Neural cell (in vitro differentiated cells): ENCODE measurements at regions not wholly inside any gene's neighbourhood (a gene's known extent, or its start where the extent isn't known, plus 50 kb on each side); places are given as distances from the start of the nearest gene placed in this dataset.

Experiments
- H2AFZ ChIP-seq: fragments of 200-600, 300-800 bp; sonication (generic), shearing (Covaris generic); 2 replicates; pipeline ENCODE4 v1.6.0; 2014; ENCODE audit warnings: low read depth, mild to moderate bottlenecking, antibody characterized with exemption, low read length, moderate library complexity
- H3F3A ChIP-seq: fragments of 200-600 bp; shearing (Covaris generic); 2 replicates; pipeline ENCODE4 v1.6.1; 2016; ENCODE audit warnings: mild to moderate bottlenecking, moderate library complexity, mixed read lengths, antibody characterized with exemption, low read length; ENCODE audit not compliant: insufficient read depth, poor library complexity, severe bottlenecking
- H3K27ac ChIP-seq: fragments of 200-600, 300-800 bp; sonication (generic), shearing (Covaris generic); 2 replicates; pipeline ENCODE4 v1.5.1; 2014; ENCODE audit warnings: mild to moderate bottlenecking, low read length, moderate library complexity
- H3K27me3 ChIP-seq: fragments of 300-800, 200-600 bp; sonication (generic), shearing (Covaris generic); 2 replicates; pipeline ENCODE4 v1.6.0; 2014; ENCODE audit warnings: mild to moderate bottlenecking, low read depth, low read length, moderate library complexity; ENCODE audit not compliant: insufficient read depth
- H3K36me3 ChIP-seq: fragments of 300-800, 200-600 bp; sonication (generic), shearing (Covaris generic); 2 replicates; pipeline ENCODE4 v1.5.1; 2014; ENCODE audit warnings: mild to moderate bottlenecking, antibody characterized with exemption, low read length, moderate library complexity; ENCODE audit not compliant: insufficient read depth
- H3K4me2 ChIP-seq: fragments of 300-800, 200-600 bp; sonication (generic), shearing (Covaris generic); 2 replicates; pipeline ENCODE4 v1.6.0; 2014; ENCODE audit warnings: mild to moderate bottlenecking, low read length
- H3K4me3 ChIP-seq: fragments of 300-800, 200-600 bp; sonication (generic), shearing (Covaris generic); 2 replicates; pipeline ENCODE4 v1.5.1; 2014; ENCODE audit warnings: mild to moderate bottlenecking, low read length, moderate library complexity
- H3K79me2 ChIP-seq: fragments of 200-600 bp; shearing (Covaris generic); replicated peaks from 2 replicates; pipeline ENCODE4 v1.6.0; 2014; ENCODE audit warnings: mild to moderate bottlenecking, low read length, moderate library complexity; ENCODE audit not compliant: insufficient read depth
- H3K9ac ChIP-seq: fragments of 300-800, 200-600 bp; sonication (generic), shearing (Covaris generic); 2 replicates; pipeline ENCODE4 v1.6.1; 2016; ENCODE audit warnings: mild to moderate bottlenecking, low read length, mixed read lengths
- H3K9me2 ChIP-seq: fragments of 200-600 bp; shearing (Covaris generic); 2 replicates; pipeline ENCODE4 v1.6.1; 2016; ENCODE audit warnings: mild to moderate bottlenecking, low read length, mixed read lengths; ENCODE audit not compliant: insufficient read depth
- H3K9me3 ChIP-seq: fragments of 200-600, 300-800 bp; sonication (generic), shearing (Covaris generic); 2 replicates; pipeline ENCODE4 v1.6.1; 2016; ENCODE audit warnings: mild to moderate bottlenecking, mixed run types, low read length, moderate library complexity, mixed read lengths
- H4K20me1 ChIP-seq: fragments of 200-600 bp; shearing (Covaris generic); 2 replicates; pipeline ENCODE4 v1.6.1; 2016; ENCODE audit warnings: mild to moderate bottlenecking, mixed run types; ENCODE audit not compliant: insufficient read depth
- CTCF ChIP-seq: fragments of 450-650 bp; IDR thresholded peaks from 2 replicates; pipeline ENCODE4 v1.5.1; 2014; ENCODE audit warnings: antibody characterized with exemption, mild to moderate bottlenecking, moderate library complexity; ENCODE audit not compliant: poor library complexity, severe bottlenecking
- EP300 ChIP-seq: fragments of 450-650 bp; conservative IDR thresholded peaks from 2 replicates; pipeline ENCODE4 v1.6.1; 2014; ENCODE audit warnings: antibody characterized with exemption, mild to moderate bottlenecking, moderate library complexity; ENCODE audit not compliant: poor library complexity, severe bottlenecking
- EZH2 ChIP-seq: fragments of 200-600, 300-800 bp; shearing (Covaris generic), sonication (generic); IDR thresholded peaks from 2 replicates; pipeline ENCODE4 v1.6.1; 2014; ENCODE audit warnings: antibody characterized with exemption, low read length, borderline replicate concordance, mild to moderate bottlenecking; ENCODE audit not compliant: insufficient read depth, poor library complexity, severe bottlenecking
- MXI1 ChIP-seq: fragments of 450-650 bp; conservative IDR thresholded peaks from 2 replicates; pipeline ENCODE4 v1.6.1; 2014; ENCODE audit warnings: antibody characterized with exemption, mild to moderate bottlenecking; ENCODE audit not compliant: poor library complexity, severe bottlenecking
- POLR2AphosphoS5 ChIP-seq: IDR thresholded peaks from 2 replicates; pipeline ENCODE4 v1.6.1; 2012
- RAD21 ChIP-seq: fragments of 450-650 bp; conservative IDR thresholded peaks from 2 replicates; pipeline ENCODE4 v1.6.1; 2014; ENCODE audit warnings: antibody characterized with exemption, mild to moderate bottlenecking, moderate library complexity
- SMC3 ChIP-seq: fragments of 450-650 bp; conservative IDR thresholded peaks from 2 replicates; pipeline ENCODE4 v1.6.1; 2014; ENCODE audit warnings: antibody characterized with exemption, mild to moderate bottlenecking, moderate library complexity; ENCODE audit not compliant: poor library complexity
- TAF1 ChIP-seq: IDR thresholded peaks from 2 replicates; pipeline ENCODE4 v1.6.1; 2012; ENCODE audit warnings: low read depth
- TF ChIP-seq, protein P1 (sequence below): IDR thresholded peaks from 2 replicates; pipeline ENCODE4 v1.6.1; 2012; ENCODE audit warnings: borderline replicate concordance

- H3K79me2 ChIP-seq: no peaks in the 10 kb centered on the region
- TF ChIP-seq POLR2AphosphoS5 (no peak), EP300 (no peak), EZH2 (no peak), SMC3 (no peak), MXI1 (no peak), CTCF (no peak), TAF1 (no peak), RAD21 (no peak)
- TF ChIP-seq, protein P1, sequence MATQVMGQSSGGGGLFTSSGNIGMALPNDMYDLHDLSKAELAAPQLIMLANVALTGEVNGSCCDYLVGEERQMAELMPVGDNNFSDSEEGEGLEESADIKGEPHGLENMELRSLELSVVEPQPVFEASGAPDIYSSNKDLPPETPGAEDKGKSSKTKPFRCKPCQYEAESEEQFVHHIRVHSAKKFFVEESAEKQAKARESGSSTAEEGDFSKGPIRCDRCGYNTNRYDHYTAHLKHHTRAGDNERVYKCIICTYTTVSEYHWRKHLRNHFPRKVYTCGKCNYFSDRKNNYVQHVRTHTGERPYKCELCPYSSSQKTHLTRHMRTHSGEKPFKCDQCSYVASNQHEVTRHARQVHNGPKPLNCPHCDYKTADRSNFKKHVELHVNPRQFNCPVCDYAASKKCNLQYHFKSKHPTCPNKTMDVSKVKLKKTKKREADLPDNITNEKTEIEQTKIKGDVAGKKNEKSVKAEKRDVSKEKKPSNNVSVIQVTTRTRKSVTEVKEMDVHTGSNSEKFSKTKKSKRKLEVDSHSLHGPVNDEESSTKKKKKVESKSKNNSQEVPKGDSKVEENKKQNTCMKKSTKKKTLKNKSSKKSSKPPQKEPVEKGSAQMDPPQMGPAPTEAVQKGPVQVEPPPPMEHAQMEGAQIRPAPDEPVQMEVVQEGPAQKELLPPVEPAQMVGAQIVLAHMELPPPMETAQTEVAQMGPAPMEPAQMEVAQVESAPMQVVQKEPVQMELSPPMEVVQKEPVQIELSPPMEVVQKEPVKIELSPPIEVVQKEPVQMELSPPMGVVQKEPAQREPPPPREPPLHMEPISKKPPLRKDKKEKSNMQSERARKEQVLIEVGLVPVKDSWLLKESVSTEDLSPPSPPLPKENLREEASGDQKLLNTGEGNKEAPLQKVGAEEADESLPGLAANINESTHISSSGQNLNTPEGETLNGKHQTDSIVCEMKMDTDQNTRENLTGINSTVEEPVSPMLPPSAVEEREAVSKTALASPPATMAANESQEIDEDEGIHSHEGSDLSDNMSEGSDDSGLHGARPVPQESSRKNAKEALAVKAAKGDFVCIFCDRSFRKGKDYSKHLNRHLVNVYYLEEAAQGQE: no peak
- no peak overlapping the region for H3K9ac ChIP-seq
- H3K4me3 ChIP-seq: no peak overlapping the region
- no peaks in the 10 kb centered on the region for H3K27me3 ChIP-seq
- H3K9me3 ChIP-seq: no peaks in the 10 kb centered on the region
- H3K27ac ChIP-seq: no peak overlapping the region
- H4K20me1 ChIP-seq: no peaks in the 10 kb centered on the region
- H3K9me2 ChIP-seq: no peaks in the 10 kb centered on the region
- H2AFZ ChIP-seq: no peak overlapping the region
- H3K4me2 ChIP-seq: no peak overlapping the region
- H3F3A ChIP-seq: no peaks in the 10 kb centered on the region
- no peaks in the 10 kb centered on the region for H3K36me3 ChIP-seq
Observed at GRCh38 chr5:145446412-145446811, 388.7 kb downstream of the PRELID2 start.

DNA sequence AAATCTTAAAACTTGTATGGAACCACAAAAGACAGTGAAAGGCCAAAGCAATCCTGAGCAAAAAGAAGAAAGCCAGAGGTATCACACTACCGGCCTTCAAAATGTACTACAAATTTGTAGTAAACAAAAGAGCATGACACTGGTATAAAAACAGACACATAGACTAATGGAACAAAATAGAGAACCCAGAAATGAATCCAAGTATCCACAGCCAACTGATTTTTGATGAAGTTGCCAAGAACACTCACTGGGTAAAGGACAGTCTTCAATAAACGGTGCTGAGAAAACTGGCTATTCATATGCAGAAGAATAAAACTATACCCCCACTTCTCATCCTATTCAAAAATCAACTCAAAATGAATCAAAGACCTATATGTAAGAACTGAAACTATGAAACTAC, 390.1 kb downstream of the PRELID2 start:
- no peaks in the 10 kb centered on the region for H3K79me2 ChIP-seq
- TF ChIP-seq SMC3: no peak
- H3K4me2 ChIP-seq: no peak overlapping the region
- no peak overlapping the region for H3K9ac ChIP-seq
- H3K27ac ChIP-seq: no peak overlapping the region
- no peaks in the 10 kb centered on the region for H3K9me3 ChIP-seq
- no peaks in the 10 kb centered on the region for H3K27me3 ChIP-seq
- H3F3A ChIP-seq: no peaks in the 10 kb centered on the region
- no peak overlapping the region for H3K4me3 ChIP-seq
- H3K36me3 ChIP-seq: no peaks in the 10 kb centered on the region
- H3K9me2 ChIP-seq: no peaks in the 10 kb centered on the region
- H4K20me1 ChIP-seq: no peaks in the 10 kb centered on the region
- no peak overlapping the region for H2AFZ ChIP-seq

- H3K9ac ChIP-seq: no peak overlapping the region
- H3K79me2 ChIP-seq: no peaks in the 10 kb centered on the region
- H3K9me2 ChIP-seq: no peaks in the 10 kb centered on the region
- no peaks in the 10 kb centered on the region for H4K20me1 ChIP-seq
- H3F3A ChIP-seq: no peaks in the 10 kb centered on the region
- H3K27me3 ChIP-seq: no peaks in the 10 kb centered on the region
- H3K4me3 ChIP-seq: no peak overlapping the region
- H3K27ac ChIP-seq: no peak overlapping the region
- no peaks in the 10 kb centered on the region for H3K9me3 ChIP-seq
- H3K36me3 ChIP-seq: no peaks in the 10 kb centered on the region
- H3K4me2 ChIP-seq: no peak overlapping the region
- H2AFZ ChIP-seq: no peak overlapping the region
- TF ChIP-seq SMC3 (no peak), EP300 (no peak), POLR2AphosphoS5 (no peak), EZH2 (no peak), TAF1 (no peak), CTCF (no peak), MXI1 (no peak)
- TF ChIP-seq, protein P1: no peak
Observed at GRCh38 chr5:145443964-145444363, 391.2 kb downstream of the PRELID2 start.
